ENCODE measurements at regions not wholly inside any gene's neighbourhood (a gene's known extent, or its start where the extent isn't known, plus 50 kb on each side); places are given as distances from the start of the nearest gene placed in this dataset.

- no peak for DNase-seq
These were observed 381.0 kb upstream of the RGMA start for GRCh38 chr15:93469994-93470393.

- DNase-seq = no peak
These were observed 378.3 kb upstream of the RGMA start for GRCh38 chr15:93467337-93467736.

- no peak for DNase-seq
These were observed 377.4 kb upstream of the RGMA start for GRCh38 chr15:93466380-93466779.

- no peak for DNase-seq
These were observed 373.7 kb upstream of the RGMA start for GRCh38 chr15:93462690-93463089.

- DNase-seq = no peak
These were observed 371.7 kb upstream of the RGMA start for GRCh38 chr15:93460717-93461116.

GRCh38 chr15:93459396-93459795 is 370.4 kb upstream of the RGMA start:
- DNase-seq = no peak

- no peak for DNase-seq
These were observed 369.6 kb upstream of the RGMA start for GRCh38 chr15:93458597-93458996.

- DNase-seq = no peak
These were observed 365.8 kb upstream of the RGMA start for GRCh38 chr15:93454788-93455187.

GRCh38 chr15:93452537-93453211 is 363.7 kb upstream of the RGMA start:
- no peak for DNase-seq

- DNase-seq = no peak
These were observed 362.8 kb upstream of the RGMA start for GRCh38 chr15:93451822-93452221.

GRCh38 chr15:93451265-93451664 is 362.3 kb upstream of the RGMA start:
- DNase-seq = no peak

- DNase-seq = no peak
These were observed 360.8 kb upstream of the RGMA start for GRCh38 chr15:93449798-93450197.

GRCh38 chr15:93438310-93438709 is 349.3 kb upstream of the RGMA start:
- DNase-seq = no peak

- DNase-seq = no peak
These were observed 343.5 kb upstream of the RGMA start for GRCh38 chr15:93432474-93432873.

GRCh38 chr15:93428807-93429351 is 339.9 kb upstream of the RGMA start:
- no peak for DNase-seq

- DNase-seq = no peak
These were observed 339.1 kb upstream of the RGMA start for GRCh38 chr15:93428150-93428549.

- no peak for DNase-seq
These were observed 335.1 kb upstream of the RGMA start for GRCh38 chr15:93424131-93424530.

- DNase-seq = no peak
These were observed 333.5 kb upstream of the RGMA start for GRCh38 chr15:93422476-93422875.

- no peak for DNase-seq
These were observed 331.5 kb upstream of the RGMA start for GRCh38 chr15:93420477-93420876.

- DNase-seq = no peak
These were observed 331.0 kb upstream of the RGMA start for GRCh38 chr15:93420050-93420452.

GRCh38 chr15:93418566-93418965 is 329.6 kb upstream of the RGMA start:
- DNase-seq = no peak

GRCh38 chr15:93417631-93418030 is 328.6 kb upstream of the RGMA start:
- DNase-seq = no peak

GRCh38 chr15:93417156-93417555 is 328.1 kb upstream of the RGMA start:
- no peak for DNase-seq

- DNase-seq = no peak
These were observed 326.6 kb upstream of the RGMA start for GRCh38 chr15:93415576-93415975.

GRCh38 chr15:93414576-93415231 is 325.7 kb upstream of the RGMA start:
- no peak for DNase-seq
